GM12892 (cell line): ENCODE measurements at regions not wholly inside any gene's neighbourhood (a gene's known extent, or its start where the extent isn't known, plus 50 kb on each side); places are given as distances from the start of the nearest gene placed in this dataset.

Experiments
- POLR2A ChIP-seq: IDR thresholded peaks from 2 replicates; pipeline ENCODE4 v1.6.1; 2011; ENCODE audit warnings: low read depth, low read length, control low read depth
- POLR2AphosphoS5 ChIP-seq: IDR thresholded peaks from 2 replicates; pipeline ENCODE4 v1.6.1; 2011; ENCODE audit warnings: low read depth, low read length, control low read depth

DNA sequence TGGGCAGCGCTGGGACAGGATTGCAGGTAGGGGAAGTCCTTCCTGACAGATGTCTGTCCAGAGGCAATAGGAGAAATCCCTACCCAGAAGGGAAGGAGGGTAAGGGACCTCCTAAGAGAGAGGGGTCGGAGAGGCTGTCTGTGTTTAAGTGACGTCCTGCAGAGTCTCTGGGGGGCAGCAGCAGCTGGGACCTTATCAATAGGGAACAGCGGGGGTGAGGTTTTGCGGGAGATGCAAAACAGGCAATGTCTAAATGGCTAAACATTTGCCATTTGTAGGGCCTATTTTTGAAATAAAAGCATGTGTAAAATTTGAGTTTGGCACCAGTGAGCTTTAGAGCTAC, 108.7 kb upstream of the HS6ST1 start:
- TF ChIP-seq POLR2AphosphoS5: no peak
- no peak for TF ChIP-seq POLR2A
